ENCODE measurements at regions not wholly inside any gene's neighbourhood (a gene's known extent, or its start where the extent isn't known, plus 50 kb on each side); places are given as distances from the start of the nearest gene placed in this dataset.
"Not testable (repeated sequence)": the region's sequence is repeated elsewhere in the genome, so short reads cannot be mapped to it uniquely, and the experiment has no call there.

DNA sequence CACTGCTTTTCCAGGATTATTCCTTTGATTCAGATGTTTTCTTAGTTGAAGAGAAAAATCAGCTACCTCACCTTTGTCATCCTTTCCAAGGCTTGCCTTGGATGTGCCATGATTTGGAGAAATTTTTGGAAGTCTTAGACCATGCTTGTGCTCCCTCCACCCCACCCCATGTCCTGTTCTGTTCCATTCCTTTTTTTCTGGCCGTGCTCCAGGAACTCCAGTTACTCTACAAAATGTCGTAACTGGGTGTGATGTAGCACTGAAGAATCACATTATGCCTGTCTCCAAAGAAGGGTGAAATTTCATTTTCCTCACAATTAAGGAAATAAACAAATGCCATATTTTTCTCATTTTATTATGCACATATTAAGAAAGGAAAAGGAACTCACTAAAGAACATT is 217.8 kb upstream of the ZRANB2 start:
- TF ChIP-seq CTCF (IDR thresholded peaks at IDR 0.05): no peak
- no peaks in the 10 kb centered on the region for H3K9me3 Mint-ChIP-seq (ENCODE audit: low read depth)
- no peaks in the 10 kb centered on the region for H3K4me1 Mint-ChIP-seq (ENCODE audit: low read depth)
- H3K27me3 Mint-ChIP-seq (ENCODE audit: low read depth): peaks cover 2% of the 10 kb centered on the region
- no peak overlapping the region for H3K27ac Mint-ChIP-seq (ENCODE audit: unreplicated experiment)
- H3K36me3 Mint-ChIP-seq (ENCODE audit: low read depth): no peaks in the 10 kb centered on the region
- H3K4me3 Mint-ChIP-seq (ENCODE audit: unreplicated experiment): no peak overlapping the region
- DNase-seq (ENCODE audit: low spot score): no peak

DNA sequence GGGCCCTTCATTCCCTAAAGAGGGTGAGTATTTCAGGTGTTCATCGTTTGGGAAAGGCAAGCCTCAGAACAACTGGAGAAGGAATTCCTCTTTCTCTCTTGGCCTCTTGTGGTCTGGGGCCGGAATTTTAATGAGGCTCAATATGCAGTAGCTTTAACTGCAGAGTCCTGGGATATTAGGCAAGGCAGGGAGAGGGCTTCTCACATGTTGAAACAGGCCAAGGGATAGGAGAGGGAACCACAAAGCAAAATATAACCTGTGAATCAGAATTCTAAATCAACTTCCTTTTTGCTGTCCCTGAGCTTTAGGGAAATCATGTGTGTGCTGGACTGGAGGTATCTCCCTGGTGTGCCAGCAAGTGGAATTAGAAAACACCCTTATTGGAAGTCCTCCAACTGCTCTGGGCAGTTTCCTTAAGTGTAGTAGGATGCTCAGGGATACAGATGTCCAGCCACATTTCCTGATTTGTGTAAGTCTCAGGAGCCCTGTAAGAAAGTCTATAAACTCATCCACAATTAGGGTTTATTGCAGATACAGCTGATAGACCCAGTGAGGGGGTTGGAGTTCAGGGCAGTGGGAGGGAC is 215.8 kb upstream of the ZRANB2 start:
- DNase-seq (ENCODE audit: low spot score): no peak
- H3K4me1 Mint-ChIP-seq (ENCODE audit: low read depth): no peaks in the 10 kb centered on the region
- H3K27me3 Mint-ChIP-seq (ENCODE audit: low read depth): peaks cover 3% of the 10 kb centered on the region

DNA sequence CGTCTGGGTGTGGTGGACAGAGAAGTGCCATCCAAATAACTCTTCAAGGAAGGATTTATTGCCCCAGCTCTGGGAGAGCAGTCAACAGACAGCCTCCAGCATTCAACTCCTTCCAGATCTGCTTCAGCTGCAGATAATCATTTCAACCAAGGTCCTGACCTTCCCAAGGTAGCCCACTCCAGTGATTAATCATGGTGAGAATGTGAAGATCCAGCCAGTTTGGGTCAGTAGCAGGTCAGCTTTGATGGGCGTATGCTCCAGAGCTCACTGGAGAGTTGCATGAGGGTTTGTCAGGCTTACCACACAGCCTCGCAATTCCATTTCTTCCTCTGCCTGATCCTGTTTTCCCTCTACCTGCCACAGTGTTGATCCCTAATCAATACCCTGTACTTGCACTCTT is 214.5 kb upstream of the ZRANB2 start:
- Mint-ChIP-seq H3K4me1 (ENCODE audit: low read depth) (no peaks in the 10 kb centered on the region), H3K9me3 (ENCODE audit: low read depth) (peaks cover under 1% of the 10 kb centered on the region)

More for the DNA sequence above, 215.8 kb upstream of the ZRANB2 start:
- H3K27ac Mint-ChIP-seq (ENCODE audit: unreplicated experiment): no peak overlapping the region
- H3K4me3 Mint-ChIP-seq (ENCODE audit: unreplicated experiment): no peak overlapping the region
- H3K9me3 Mint-ChIP-seq (ENCODE audit: low read depth): no peaks in the 10 kb centered on the region
- TF ChIP-seq CTCF (IDR thresholded peaks at IDR 0.05): no peak
- H3K36me3 Mint-ChIP-seq (ENCODE audit: low read depth): no peaks in the 10 kb centered on the region

DNA sequence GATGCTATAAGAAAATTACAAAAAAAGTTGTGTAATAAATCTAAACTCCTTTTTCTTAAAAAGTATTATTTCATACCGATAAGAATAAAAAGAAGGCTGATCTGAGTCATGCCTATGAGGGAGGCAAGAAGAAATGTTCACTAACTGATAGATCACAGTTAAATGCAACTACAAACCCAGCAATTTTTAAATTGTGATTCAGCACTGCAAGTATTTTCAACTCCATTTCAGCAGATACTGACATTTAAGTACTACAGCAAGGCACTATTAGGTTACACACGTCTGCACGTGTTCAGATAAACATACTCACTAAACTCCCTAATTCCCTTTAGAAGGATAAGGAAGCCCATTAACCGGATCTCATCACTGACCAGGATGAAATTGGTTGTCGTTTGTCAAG is 213.3 kb upstream of the ZRANB2 start:
- H3K27ac Mint-ChIP-seq (ENCODE audit: unreplicated experiment): no peak overlapping the region
- H3K9me3 Mint-ChIP-seq (ENCODE audit: low read depth): peaks cover 7% of the 10 kb centered on the region
- no peaks in the 10 kb centered on the region for H3K4me1 Mint-ChIP-seq (ENCODE audit: low read depth)
- no peaks in the 10 kb centered on the region for H3K36me3 Mint-ChIP-seq (ENCODE audit: low read depth)
- no peak for DNase-seq (ENCODE audit: low spot score)
- no peak for TF ChIP-seq CTCF (IDR thresholded peaks at IDR 0.05)
- no peak overlapping the region for H3K4me3 Mint-ChIP-seq (ENCODE audit: unreplicated experiment)
- peaks cover 2% of the 10 kb centered on the region for H3K27me3 Mint-ChIP-seq (ENCODE audit: low read depth)

More for the DNA sequence above, 214.5 kb upstream of the ZRANB2 start:
- no peak for TF ChIP-seq CTCF (IDR thresholded peaks at IDR 0.05)
- Mint-ChIP-seq H3K27me3 (ENCODE audit: low read depth) (peaks cover 3% of the 10 kb centered on the region), H3K4me3 (ENCODE audit: unreplicated experiment) (no peak overlapping the region), H3K27ac (ENCODE audit: unreplicated experiment) (no peak overlapping the region), H3K36me3 (ENCODE audit: low read depth) (no peaks in the 10 kb centered on the region)
- DNase-seq (ENCODE audit: low spot score): no peak

GRCh38 chr1:71292203-71292602 is 211.4 kb upstream of the ZRANB2 start:
- Mint-ChIP-seq H3K27ac (ENCODE audit: unreplicated experiment) (no peak overlapping the region), H3K4me3 (ENCODE audit: unreplicated experiment) (no peak overlapping the region)
- DNase-seq (ENCODE audit: low spot score): no peak

DNA sequence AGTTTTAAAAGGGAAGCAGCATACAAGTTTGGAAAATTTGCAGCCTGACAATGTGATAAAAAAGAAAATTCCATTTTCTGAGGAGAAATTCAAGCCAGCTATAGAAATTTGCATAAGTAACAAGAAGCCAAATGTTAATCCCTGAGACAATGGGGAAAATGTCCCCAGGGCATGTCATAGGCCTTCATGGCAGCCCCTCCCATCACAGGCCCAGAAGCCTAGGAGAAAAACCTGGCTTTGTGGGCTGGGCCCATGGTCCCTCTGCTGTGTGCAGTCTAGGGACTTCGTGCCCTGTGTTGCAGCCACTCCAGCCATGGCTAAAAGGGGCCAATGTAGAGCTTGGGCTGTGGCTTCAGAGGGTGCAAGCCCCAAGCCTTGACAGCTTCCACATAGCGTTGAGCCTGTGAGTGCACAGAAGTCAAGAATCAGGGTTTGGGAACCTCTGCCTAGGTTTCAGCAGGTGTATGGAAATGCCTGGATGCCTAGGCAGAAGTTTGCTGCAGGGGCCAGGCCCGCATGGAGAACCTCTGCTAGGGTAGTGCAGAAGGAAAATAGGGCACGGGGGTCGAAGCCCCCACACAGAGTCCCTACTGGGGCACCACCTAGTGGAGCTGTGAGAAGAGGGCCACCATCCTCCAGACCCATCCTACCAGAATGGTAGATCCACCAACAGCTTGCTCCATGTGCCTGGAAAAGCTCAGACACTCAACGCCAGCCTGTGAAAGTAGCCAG is 209.8 kb upstream of the ZRANB2 start:
- not testable (repeated sequence) for H3K4me1 Mint-ChIP-seq (ENCODE audit: low read depth); H3K4me3 Mint-ChIP-seq (ENCODE audit: unreplicated experiment); DNase-seq (ENCODE audit: low spot score); H3K9me3 Mint-ChIP-seq (ENCODE audit: low read depth); H3K36me3 Mint-ChIP-seq (ENCODE audit: low read depth); H3K27me3 Mint-ChIP-seq (ENCODE audit: low read depth); H3K27ac Mint-ChIP-seq (ENCODE audit: unreplicated experiment)

More at GRCh38 chr1:71292203-71292602, 211.4 kb upstream of the ZRANB2 start:
- H3K36me3 Mint-ChIP-seq (ENCODE audit: low read depth): no peaks in the 10 kb centered on the region
- peaks cover 7% of the 10 kb centered on the region for H3K9me3 Mint-ChIP-seq (ENCODE audit: low read depth)
- H3K4me1 Mint-ChIP-seq (ENCODE audit: low read depth): no peaks in the 10 kb centered on the region
- H3K27me3 Mint-ChIP-seq (ENCODE audit: low read depth): peaks cover 2% of the 10 kb centered on the region
- TF ChIP-seq CTCF (IDR thresholded peaks at IDR 0.05): no peak
